ENCODE measurements at regions not wholly inside any gene's neighbourhood (a gene's known extent, or its start where the extent isn't known, plus 50 kb on each side); places are given as distances from the start of the nearest gene placed in this dataset.

GRCh38 chr16:86242244-86243122 lies 267.8 kb upstream of the FOXF1 start:
- Histone ChIP-seq H3K27ac (no peak overlapping the region), H3K4me3 (no peak overlapping the region), H3K4me2 (no peak overlapping the region), H3K4me1 (no peaks in the 10 kb centered on the region), H3K9me3 (no peaks in the 10 kb centered on the region)
- DNase-seq (ENCODE audit: low read depth in 1 of 2, low spot score in 1 of 2) (no peak), ATAC-seq (0 out of 6 replicates have a peak, but pooled peaks of 1 of the 2 experiments have one; percentile 22), FAIRE-seq (no peak)
- 9% methylated on average over 14 of the region's 16 CpGs for WGBS (ENCODE audit: missing lambda C conversion rate)
- ChIA-PET POLR2A (no interaction called here), CTCF (interaction anchor here (0.6 to 1.7 kb wide), 3 partner anchors 98 to 275 kb away, joined by 3 to 7 read pairs (median 3); no protein-coding TSS in a partner anchor)
- no peak for TF ChIP-seq PBX3 (IDR thresholded peaks at IDR 0.05)
- no peak for TF ChIP-seq MAFK (IDR thresholded peaks at IDR 0.05; ENCODE audit: partially characterized antibody)
- no peak for TF ChIP-seq HDAC2 (IDR thresholded peaks at IDR 0.05)
- no peak for TF ChIP-seq BCL3 (IDR thresholded peaks at IDR 0.05)
- no peak for TF ChIP-seq CEBPB (IDR thresholded peaks at IDR 0.05)
- no peak for TF ChIP-seq SREBF2 (IDR thresholded peaks at IDR 0.05)
- no peak for TF ChIP-seq ZSCAN20 (CRISPR knock-in tag; IDR thresholded peaks at IDR 0.05)

- ChIA-PET CTCF (interaction anchor here (0.6 to 1.7 kb wide), 4 partner anchors 10 to 274 kb away, joined by 3 to 7 read pairs (median 4); no protein-coding TSS in a partner anchor), POLR2A (no interaction called here)
- no peak for DNase-seq (ENCODE audit: low read depth in 1 of 2, low spot score in 1 of 2)
- no peak for ATAC-seq
- TF ChIP-seq CBX2 (IDR thresholded peaks at IDR 0.05; ENCODE audit: borderline replicate concordance, low read depth) = no peak
- TF ChIP-seq RAD21 (conservative IDR thresholded peaks at IDR 0.05 in 1 of 2, IDR thresholded peaks at IDR 0.05 in 1 of 2) = no peak
- no peak for TF ChIP-seq RCOR1 (IDR thresholded peaks at IDR 0.05; ENCODE audit: low read depth, low read length)
- no peak for TF ChIP-seq CTCF (IDR thresholded peaks at IDR 0.05)
- TF ChIP-seq SMC3 (IDR thresholded peaks at IDR 0.05) = no peak
- TF ChIP-seq REST (IDR thresholded peaks at IDR 0.05) = no peak
- TF ChIP-seq KDM5A (IDR thresholded peaks at IDR 0.05) = no peak
- no peak for TF ChIP-seq HOXB13 (CRISPR knock-in tag; IDR thresholded peaks at IDR 0.05; ENCODE audit: low read depth)
- TF ChIP-seq MYC (IDR thresholded peaks at IDR 0.05; ENCODE audit: borderline replicate concordance, low read length) = no peak
- no peak for TF ChIP-seq ZFP36 (IDR thresholded peaks at IDR 0.05; ENCODE audit: borderline replicate concordance, partially characterized antibody)
- no peak for TF ChIP-seq USF2 (IDR thresholded peaks at IDR 0.05)
- TF ChIP-seq CBX8 (IDR thresholded peaks at IDR 0.05) = no peak
- no peak for TF ChIP-seq RARB (CRISPR knock-in tag; IDR thresholded peaks at IDR 0.05)
- no peak; the same call in 1 of the 2 replicates for TF ChIP-seq POLR2A (IDR thresholded peaks at IDR 0.05; ENCODE audit: low read length)
- TF ChIP-seq FOSB (CRISPR knock-in tag; IDR thresholded peaks at IDR 0.05) = no peak
- no peak for TF ChIP-seq GATA3 (IDR thresholded peaks at IDR 0.05; ENCODE audit: borderline replicate concordance)
- TF ChIP-seq ESRRA (IDR thresholded peaks at IDR 0.05; ENCODE audit: borderline replicate concordance, low read length) = no peak
- FAIRE-seq = no peak
- Histone ChIP-seq H3K27ac (no peak overlapping the region), H3K4me1 (no peaks in the 10 kb centered on the region), H3K4me3 (no peak overlapping the region), H3K9me3 (0 out of 3 replicates have a peak, but pooled peaks cover 3% of the 10 kb centered on the region), H3K4me2 (no peak overlapping the region)
- 11% methylated on average over 6 of the region's 6 CpGs for WGBS (ENCODE audit: missing lambda C conversion rate)
Measured at GRCh38 chr16:86243123-86243473, 267.2 kb upstream of the FOXF1 start.

All from A549 (cell line).